ENCODE measurements at regions not wholly inside any gene's neighbourhood (a gene's known extent, or its start where the extent isn't known, plus 50 kb on each side); places are given as distances from the start of the nearest gene placed in this dataset.

DNA sequence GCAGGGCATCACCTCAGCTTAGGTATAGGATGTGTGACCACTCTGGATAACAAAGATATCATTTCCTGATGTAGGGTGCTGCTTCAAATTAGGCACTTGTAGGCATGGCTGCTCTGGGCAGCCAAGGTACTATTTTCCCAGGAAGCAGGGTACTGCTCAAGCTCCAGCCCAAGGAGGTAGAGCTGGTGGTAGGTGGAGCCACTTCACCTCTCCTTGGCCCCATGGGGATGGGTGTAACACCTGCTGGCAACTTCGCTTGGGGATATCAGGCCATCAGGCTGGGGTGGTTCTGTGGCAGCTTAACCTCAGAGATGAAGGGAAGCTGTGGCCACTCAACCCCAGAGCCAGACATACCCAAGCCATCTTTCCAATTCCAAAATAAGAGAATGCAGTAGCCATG lies 147.1 kb upstream of the IGF1R start:
- H3K4me2 ChIP-seq (replicated peaks; ENCODE audit: low read depth, low read length, poor library complexity, severe bottlenecking): no peak overlapping the region
- Mint-ChIP-seq H3K9me3 (ENCODE audit: insufficient read depth) (peaks cover 4% of the 10 kb centered on the region), H3K27me3 (peaks cover 26% of the 10 kb centered on the region), H3K4me1 (no peaks in the 10 kb centered on the region), H3K4me3 (no peak overlapping the region), H3K27ac (no peak overlapping the region)
- no peak overlapping the region for H3K27ac ChIP-seq (ENCODE audit: low read length in 2 of 2)
- DNase-seq (no peak), ATAC-seq (ENCODE audit: low read depth) (no peak)
- H3K79me2 ChIP-seq (ENCODE audit: control insufficient read depth, insufficient read depth, low read length): no peaks in the 10 kb centered on the region
- peaks cover 0 to 19% (median 0%) of the 10 kb centered on the region in 4 experiments for H3K27me3 ChIP-seq (replicated peaks in 1 of 4; ENCODE audit: control extremely low read depth in 1 of 4, control insufficient read depth in 3 of 4, insufficient read depth in 4 of 4, low read length in 3 of 4)
- H3K36me3 ChIP-seq (replicated peaks in 1 of 2; ENCODE audit: control extremely low read depth in 1 of 2, control insufficient read depth in 1 of 2, extremely low read depth in 1 of 2, insufficient read depth in 2 of 2, low read length in 1 of 2): no peaks in the 10 kb centered on the region
- no peaks in the 10 kb centered on the region for H4K20me1 ChIP-seq (ENCODE audit: control insufficient read depth, insufficient read depth, low read length, poor library complexity, severe bottlenecking)
- H3K9me3 ChIP-seq (ENCODE audit: control extremely low read depth in 1 of 3, control insufficient read depth in 2 of 3, insufficient read depth in 1 of 3, low read length in 2 of 3): peaks cover 5 to 16% (median 11%) of the 10 kb centered on the region in 3 donors
- no peaks in the 10 kb centered on the region for H3K4me1 ChIP-seq (ENCODE audit: control insufficient read depth in 2 of 2, insufficient read depth in 2 of 2, low read length in 2 of 2)
- POLR2A ChIA-PET: no interaction called here
- CTCF ChIA-PET: no interaction called here
- H3K4me3 ChIP-seq (ENCODE audit: control extremely low read depth in 1 of 5, extremely low read depth in 1 of 5, insufficient read depth in 1 of 5, low read depth in 2 of 5, low read length in 4 of 5): no peak overlapping the region
- TF ChIP-seq EZH2 (IDR thresholded peaks at IDR 0.05; ENCODE audit: borderline replicate concordance, insufficient read depth, low read depth, low read length, poor library complexity, severe bottlenecking): no peak
- TF ChIP-seq, protein P1, sequence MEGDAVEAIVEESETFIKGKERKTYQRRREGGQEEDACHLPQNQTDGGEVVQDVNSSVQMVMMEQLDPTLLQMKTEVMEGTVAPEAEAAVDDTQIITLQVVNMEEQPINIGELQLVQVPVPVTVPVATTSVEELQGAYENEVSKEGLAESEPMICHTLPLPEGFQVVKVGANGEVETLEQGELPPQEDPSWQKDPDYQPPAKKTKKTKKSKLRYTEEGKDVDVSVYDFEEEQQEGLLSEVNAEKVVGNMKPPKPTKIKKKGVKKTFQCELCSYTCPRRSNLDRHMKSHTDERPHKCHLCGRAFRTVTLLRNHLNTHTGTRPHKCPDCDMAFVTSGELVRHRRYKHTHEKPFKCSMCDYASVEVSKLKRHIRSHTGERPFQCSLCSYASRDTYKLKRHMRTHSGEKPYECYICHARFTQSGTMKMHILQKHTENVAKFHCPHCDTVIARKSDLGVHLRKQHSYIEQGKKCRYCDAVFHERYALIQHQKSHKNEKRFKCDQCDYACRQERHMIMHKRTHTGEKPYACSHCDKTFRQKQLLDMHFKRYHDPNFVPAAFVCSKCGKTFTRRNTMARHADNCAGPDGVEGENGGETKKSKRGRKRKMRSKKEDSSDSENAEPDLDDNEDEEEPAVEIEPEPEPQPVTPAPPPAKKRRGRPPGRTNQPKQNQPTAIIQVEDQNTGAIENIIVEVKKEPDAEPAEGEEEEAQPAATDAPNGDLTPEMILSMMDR (IDR thresholded peaks at IDR 0.05): no peak
- intact Hi-C loops (cut with micrococcal nuclease): no loop called here
- no peak overlapping the region for H2AFZ ChIP-seq (ENCODE audit: insufficient read depth, low read depth, low read length, poor library complexity, severe bottlenecking)
- no CpG with 5 or more reads among the region's 1 CpG for WGBS (ENCODE audit: insufficient coverage)
- H3K9ac ChIP-seq (ENCODE audit: low read length): no peak overlapping the region

DNA sequence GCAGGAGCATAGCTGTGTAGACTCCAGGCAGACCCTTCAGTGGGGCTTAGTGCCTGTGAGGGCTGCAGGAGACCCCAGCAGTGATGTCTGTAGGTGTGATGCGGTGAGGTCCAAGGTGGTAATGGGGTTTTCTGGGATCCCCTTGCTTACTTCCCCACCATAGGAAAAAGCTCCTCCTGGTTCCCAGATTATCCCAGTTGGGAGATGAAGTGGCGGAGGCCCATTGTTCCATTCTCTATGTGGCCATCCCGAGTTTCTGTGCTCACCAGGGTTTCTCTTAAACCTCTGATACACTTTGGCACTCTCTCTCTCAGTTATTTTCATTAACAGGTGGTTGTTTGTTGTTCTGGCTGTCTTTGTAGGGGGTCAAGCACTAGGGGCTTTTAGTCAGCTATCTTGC lies 146.7 kb upstream of the IGF1R start:
- H3K27me3 Mint-ChIP-seq: peaks cover 29% of the 10 kb centered on the region
- no peaks in the 10 kb centered on the region for H3K4me1 ChIP-seq (ENCODE audit: control insufficient read depth in 2 of 2, insufficient read depth in 2 of 2, low read length in 2 of 2)
- ATAC-seq (ENCODE audit: low read depth): no peak

More for the DNA sequence above, 146.7 kb upstream of the IGF1R start:
- DNase-seq: no peak
- Mint-ChIP-seq H3K9me3 (ENCODE audit: insufficient read depth) (peaks cover 4% of the 10 kb centered on the region), H3K4me3 (no peak overlapping the region), H3K4me1 (no peaks in the 10 kb centered on the region), H3K27ac (no peak overlapping the region)
- no peak overlapping the region for H3K9ac ChIP-seq (ENCODE audit: low read length)
- H3K27me3 ChIP-seq (replicated peaks in 1 of 4; ENCODE audit: control extremely low read depth in 1 of 4, control insufficient read depth in 3 of 4, insufficient read depth in 4 of 4, low read length in 3 of 4): peaks cover 0 to 19% (median 0%) of the 10 kb centered on the region in 4 experiments
- POLR2A ChIA-PET: no interaction called here
- no peaks in the 10 kb centered on the region for H4K20me1 ChIP-seq (ENCODE audit: control insufficient read depth, insufficient read depth, low read length, poor library complexity, severe bottlenecking)
- H3K4me3 ChIP-seq (ENCODE audit: control extremely low read depth in 1 of 5, extremely low read depth in 1 of 5, insufficient read depth in 1 of 5, low read depth in 2 of 5, low read length in 4 of 5): no peak overlapping the region
- H3K9me3 ChIP-seq (ENCODE audit: control extremely low read depth in 1 of 3, control insufficient read depth in 2 of 3, insufficient read depth in 1 of 3, low read length in 2 of 3): peaks cover 5 to 16% (median 11%) of the 10 kb centered on the region in 3 donors
- H3K4me2 ChIP-seq (replicated peaks; ENCODE audit: low read depth, low read length, poor library complexity, severe bottlenecking): no peak overlapping the region
- no peak for TF ChIP-seq EZH2 (IDR thresholded peaks at IDR 0.05; ENCODE audit: borderline replicate concordance, insufficient read depth, low read depth, low read length, poor library complexity, severe bottlenecking)
- TF ChIP-seq, protein P1 (IDR thresholded peaks at IDR 0.05): no peak
- no CpG with 5 or more reads among the region's 3 CpGs for WGBS (ENCODE audit: insufficient coverage)
- intact Hi-C loops (cut with micrococcal nuclease): no loop called here
- H3K27ac ChIP-seq (ENCODE audit: low read length in 2 of 2): no peak overlapping the region
- H3K36me3 ChIP-seq (replicated peaks in 1 of 2; ENCODE audit: control extremely low read depth in 1 of 2, control insufficient read depth in 1 of 2, extremely low read depth in 1 of 2, insufficient read depth in 2 of 2, low read length in 1 of 2): no peaks in the 10 kb centered on the region
- CTCF ChIA-PET: no interaction called here
- no peak overlapping the region for H2AFZ ChIP-seq (ENCODE audit: insufficient read depth, low read depth, low read length, poor library complexity, severe bottlenecking)
- no peaks in the 10 kb centered on the region for H3K79me2 ChIP-seq (ENCODE audit: control insufficient read depth, insufficient read depth, low read length)
